OCI-LY1 (cell line): ENCODE measurements at regions not wholly inside any gene's neighbourhood (a gene's known extent, or its start where the extent isn't known, plus 50 kb on each side); places are given as distances from the start of the nearest gene placed in this dataset.

ENCODE experiments used
- H2AFZ ChIP-seq: fragments of 200-600 bp; sonication (generic), shearing (Covaris generic); 2 replicates; pipeline ENCODE4 v1.6.0; 2014; ENCODE audit warnings: antibody characterized with exemption, mild to moderate bottlenecking, low read length
- H3F3A ChIP-seq: fragments of 200-600 bp; sonication (generic), shearing (Covaris generic); 2 replicates; pipeline ENCODE4 v1.6.0; 2014; ENCODE audit warnings: mild to moderate bottlenecking, antibody characterized with exemption, low read length, moderate library complexity; ENCODE audit not compliant: insufficient read depth
- H3K27ac ChIP-seq: fragments of 200-600 bp; sonication (generic); 2 replicates; pipeline ENCODE4 v1.5.1; 2014; ENCODE audit warnings: low read length, mixed run types, mild to moderate bottlenecking, low read depth; ENCODE audit not compliant: poor library complexity, severe bottlenecking
- H3K27me3 ChIP-seq: fragments of 200-600 bp; sonication (generic); 2 replicates; pipeline ENCODE4 v1.6.0; 2014; ENCODE audit warnings: antibody characterized with exemption, mild to moderate bottlenecking, low read length, moderate library complexity; ENCODE audit not compliant: insufficient read depth
- H3K36me3 ChIP-seq: fragments of 200-600 bp; sonication (generic); 2 replicates; pipeline ENCODE4 v1.6.1; 2014; ENCODE audit warnings: mild to moderate bottlenecking, antibody characterized with exemption, low read length, moderate library complexity, mixed read lengths; ENCODE audit not compliant: insufficient read depth
- H3K4me1 ChIP-seq: fragments of 200-600 bp; sonication (generic); 2 replicates; pipeline ENCODE4 v1.5.1; 2014; ENCODE audit warnings: mild to moderate bottlenecking, low read length, moderate library complexity; ENCODE audit not compliant: insufficient read depth, severe bottlenecking
- H3K4me2 ChIP-seq: fragments of 200-600 bp; sonication (generic), shearing (Covaris generic); 2 replicates; pipeline ENCODE4 v1.6.1; 2014; ENCODE audit warnings: low read length
- H3K4me3 ChIP-seq: fragments of 200-600 bp; sonication (generic); 2 replicates; pipeline ENCODE4 v1.5.1; 2014; ENCODE audit warnings: low read length, low read depth, mild to moderate bottlenecking, mixed read lengths; ENCODE audit not compliant: poor library complexity, severe bottlenecking
- H3K79me2 ChIP-seq: fragments of 200-600 bp; shearing (Covaris generic); 2 replicates; pipeline ENCODE4 v1.6.1; 2016; ENCODE audit warnings: mixed run types, low read length, mixed read lengths; ENCODE audit not compliant: insufficient read depth
- H3K9ac ChIP-seq: fragments of 200-600 bp; sonication (generic), shearing (Covaris generic); 2 replicates; pipeline ENCODE4 v1.6.1; 2014; ENCODE audit warnings: mild to moderate bottlenecking, low read length, mixed read lengths
- H3K9me2 ChIP-seq: fragments of 200-600 bp; sonication (generic), shearing (Covaris generic); 2 replicates; pipeline ENCODE4 v1.6.1; 2014; ENCODE audit warnings: low read depth, mild to moderate bottlenecking, low read length, mixed read lengths
- H3K9me3 ChIP-seq: fragments of 200-600 bp; shearing (Covaris generic); 2 replicates; pipeline ENCODE4 v1.6.1; 2014; ENCODE audit warnings: low read length, mixed read lengths
- H4K20me1 ChIP-seq: fragments of 200-600 bp; sonication (generic), shearing (Covaris generic); 2 replicates; pipeline ENCODE4 v1.6.0; 2016; ENCODE audit warnings: mild to moderate bottlenecking, low read length; ENCODE audit not compliant: insufficient read depth
- EZH2 ChIP-seq: fragments of 200-600 bp; sonication (generic), shearing (Covaris generic); IDR thresholded peaks from 2 replicates; pipeline ENCODE4 v1.8.0; 2017; ENCODE audit warnings: borderline replicate concordance, mixed run types, mild to moderate bottlenecking, antibody characterized with exemption, low read length, moderate library complexity, mixed read lengths
- TF ChIP-seq, protein P1 (sequence below): fragments of 200-600 bp; sonication (generic), shearing (Covaris generic); IDR thresholded peaks from 2 replicates; pipeline ENCODE4 v1.5.1; 2017; ENCODE audit warnings: mild to moderate bottlenecking, antibody characterized with exemption, low read length, moderate library complexity, mixed read lengths

DNA sequence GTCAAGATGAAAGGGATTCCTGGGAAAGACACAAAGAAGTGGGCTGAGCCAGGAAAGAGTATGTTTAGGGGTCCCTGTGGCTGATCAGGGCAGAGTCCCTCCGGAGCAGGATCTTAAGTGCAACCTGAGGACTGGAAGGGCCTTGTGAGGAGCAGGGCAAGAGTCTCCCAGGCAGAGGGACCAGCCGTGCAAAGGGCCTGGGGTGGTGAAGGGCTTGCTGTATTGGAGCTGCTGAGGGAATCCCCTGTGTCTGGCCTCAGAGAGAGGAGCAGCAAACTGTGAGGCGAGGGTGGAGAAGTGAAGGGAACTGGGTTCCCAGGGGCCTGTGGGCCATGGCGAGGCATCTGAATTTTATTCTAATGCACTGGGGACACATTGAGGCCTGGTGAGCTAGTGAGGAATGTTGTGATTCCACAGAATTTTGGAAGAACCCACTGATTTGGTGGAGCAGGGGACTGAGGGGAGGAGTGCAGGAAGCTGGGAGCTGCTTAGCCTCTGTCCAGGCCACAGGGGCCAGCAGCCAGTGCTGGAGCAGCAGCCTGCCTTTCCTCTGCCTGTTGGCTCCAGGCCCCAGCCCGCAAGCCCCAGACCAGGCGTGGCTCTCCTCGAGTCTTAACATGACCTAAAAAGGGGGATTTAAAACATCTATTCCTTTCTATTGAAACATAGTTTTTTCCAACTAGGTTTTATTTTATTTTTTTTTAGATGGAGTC lies 138.4 kb upstream of the IGFBP3 start:
- H4K20me1 ChIP-seq, result no peaks in the 10 kb centered on the region
- H3K4me3 ChIP-seq, result no peak overlapping the region
- no peaks in the 10 kb centered on the region for H3K79me2 ChIP-seq
- no peaks in the 10 kb centered on the region for H3K9me3 ChIP-seq
- no peak overlapping the region for H2AFZ ChIP-seq
- H3K9me2 ChIP-seq, result no peaks in the 10 kb centered on the region; the same call in 1 of the 2 replicates
- no peak overlapping the region for H3K9ac ChIP-seq
- no peak for TF ChIP-seq EZH2
- TF ChIP-seq, protein P1, sequence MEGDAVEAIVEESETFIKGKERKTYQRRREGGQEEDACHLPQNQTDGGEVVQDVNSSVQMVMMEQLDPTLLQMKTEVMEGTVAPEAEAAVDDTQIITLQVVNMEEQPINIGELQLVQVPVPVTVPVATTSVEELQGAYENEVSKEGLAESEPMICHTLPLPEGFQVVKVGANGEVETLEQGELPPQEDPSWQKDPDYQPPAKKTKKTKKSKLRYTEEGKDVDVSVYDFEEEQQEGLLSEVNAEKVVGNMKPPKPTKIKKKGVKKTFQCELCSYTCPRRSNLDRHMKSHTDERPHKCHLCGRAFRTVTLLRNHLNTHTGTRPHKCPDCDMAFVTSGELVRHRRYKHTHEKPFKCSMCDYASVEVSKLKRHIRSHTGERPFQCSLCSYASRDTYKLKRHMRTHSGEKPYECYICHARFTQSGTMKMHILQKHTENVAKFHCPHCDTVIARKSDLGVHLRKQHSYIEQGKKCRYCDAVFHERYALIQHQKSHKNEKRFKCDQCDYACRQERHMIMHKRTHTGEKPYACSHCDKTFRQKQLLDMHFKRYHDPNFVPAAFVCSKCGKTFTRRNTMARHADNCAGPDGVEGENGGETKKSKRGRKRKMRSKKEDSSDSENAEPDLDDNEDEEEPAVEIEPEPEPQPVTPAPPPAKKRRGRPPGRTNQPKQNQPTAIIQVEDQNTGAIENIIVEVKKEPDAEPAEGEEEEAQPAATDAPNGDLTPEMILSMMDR, result no peak
- no peaks in the 10 kb centered on the region for H3K36me3 ChIP-seq
- no peak overlapping the region for H3K27ac ChIP-seq
- no peaks in the 10 kb centered on the region for H3F3A ChIP-seq
- H3K4me1 ChIP-seq, result no peaks in the 10 kb centered on the region
- H3K27me3 ChIP-seq, result no peaks in the 10 kb centered on the region
- no peak overlapping the region for H3K4me2 ChIP-seq

DNA sequence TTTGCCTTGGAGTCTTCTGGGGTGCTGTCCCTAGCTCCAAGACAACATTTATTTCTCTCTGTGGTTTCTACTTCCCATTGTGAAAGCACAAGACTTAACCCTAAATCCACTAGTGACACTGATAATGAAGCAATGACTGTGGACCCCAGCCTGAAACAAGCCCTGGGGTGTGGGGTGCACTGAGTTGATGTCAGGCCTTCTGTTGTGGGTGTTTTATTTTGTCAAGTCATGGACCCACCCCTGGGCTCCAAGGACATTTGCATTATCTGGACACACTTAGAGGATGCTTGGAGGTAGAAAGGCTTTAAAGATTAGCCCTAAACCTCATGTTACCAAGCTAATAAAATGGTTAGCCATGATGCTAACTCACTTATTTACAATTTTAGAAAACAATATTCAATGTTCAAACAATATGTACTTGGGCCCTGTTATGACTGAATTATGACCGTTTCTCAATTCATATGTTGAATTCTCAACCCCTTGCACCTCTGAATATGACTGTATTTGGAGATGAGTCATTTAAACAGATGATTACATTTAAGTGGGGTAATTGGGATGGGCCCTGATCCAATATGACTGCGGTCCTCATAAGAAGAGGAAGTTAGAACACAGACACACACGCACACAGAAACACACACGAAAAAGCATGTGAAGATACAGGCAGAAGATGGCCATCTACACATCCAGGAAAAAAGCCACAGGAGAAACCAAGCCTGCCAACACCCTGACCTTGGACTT lies 137.2 kb upstream of the IGFBP3 start:
- H3K9me2 ChIP-seq, result no peaks in the 10 kb centered on the region
- no peak overlapping the region for H3K9ac ChIP-seq
- no peaks in the 10 kb centered on the region for H3K9me3 ChIP-seq
- H4K20me1 ChIP-seq, result no peaks in the 10 kb centered on the region
- no peaks in the 10 kb centered on the region for H3K27me3 ChIP-seq
- H3K36me3 ChIP-seq, result no peaks in the 10 kb centered on the region
- no peak overlapping the region for H3K4me2 ChIP-seq
- H3F3A ChIP-seq, result no peaks in the 10 kb centered on the region
- H3K27ac ChIP-seq, result no peak overlapping the region
- H3K79me2 ChIP-seq, result no peaks in the 10 kb centered on the region
- no peak overlapping the region for H3K4me3 ChIP-seq
- H2AFZ ChIP-seq, result no peak overlapping the region
- H3K4me1 ChIP-seq, result no peaks in the 10 kb centered on the region
- TF ChIP-seq EZH2, result no peak
- TF ChIP-seq, protein P1, result no peak

DNA sequence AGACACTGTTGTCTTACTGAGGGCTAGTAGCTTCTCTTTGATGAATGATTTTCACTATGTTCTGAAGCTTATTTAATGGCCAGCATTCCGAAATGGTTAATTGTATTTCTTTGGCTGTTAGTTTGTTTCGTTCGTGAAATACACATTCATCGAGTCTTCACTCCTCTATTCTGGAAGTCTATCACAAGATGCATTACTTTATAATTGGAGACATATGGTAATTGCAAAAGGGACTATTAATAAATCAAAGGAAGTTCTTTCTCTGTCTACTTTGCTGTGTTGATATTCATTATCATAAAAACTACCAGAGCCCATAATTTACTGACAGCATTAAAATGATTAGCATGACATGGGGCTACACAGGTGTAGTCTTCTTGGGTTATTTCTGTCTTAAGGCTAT lies 133.8 kb upstream of the IGFBP3 start:
- Histone ChIP-seq H3K4me3 (no peak overlapping the region), H3K27me3 (no peaks in the 10 kb centered on the region), H3K4me2 (no peak overlapping the region), H3K36me3 (no peaks in the 10 kb centered on the region), H3K27ac (no peak overlapping the region), H3K4me1 (no peaks in the 10 kb centered on the region), H3K9me3 (no peaks in the 10 kb centered on the region), H4K20me1 (no peaks in the 10 kb centered on the region), H2AFZ (no peak overlapping the region), H3K79me2 (no peaks in the 10 kb centered on the region), H3K9ac (no peak overlapping the region), H3F3A (no peaks in the 10 kb centered on the region), H3K9me2 (no peaks in the 10 kb centered on the region)
- TF ChIP-seq, protein P1, result no peak
- TF ChIP-seq EZH2, result no peak
